ENCODE measurements at regions not wholly inside any gene's neighbourhood (a gene's known extent, or its start where the extent isn't known, plus 50 kb on each side); places are given as distances from the start of the nearest gene placed in this dataset.

GRCh38 chr3:99485286-99485685, 153.1 kb upstream of the COL8A1 start:
- Histone ChIP-seq H3K9me3 (ENCODE audit: low read depth, low read length, poor library complexity, severe bottlenecking) (peaks cover 28% of the 10 kb centered on the region), H3K4me3 (ENCODE audit: low read depth, low read length, poor library complexity, severe bottlenecking) (no peak overlapping the region), H3K36me3 (ENCODE audit: insufficient read depth, low read length, poor library complexity, severe bottlenecking) (no peaks in the 10 kb centered on the region), H3K27me3 (replicated peaks; ENCODE audit: insufficient read depth, low read depth, low read length, poor library complexity) (no peaks in the 10 kb centered on the region), H3K4me1 (ENCODE audit: insufficient read depth, low read length, poor library complexity, severe bottlenecking) (no peaks in the 10 kb centered on the region), H3K27ac (ENCODE audit: low read depth, low read length, poor library complexity, severe bottlenecking) (no peak overlapping the region)
- intact Hi-C loops (cut with micrococcal nuclease; ENCODE audit: unreplicated experiment) = no loop called here
- BruUV-seq (replicated peaks) = no TSS peak
- no peak for DNase-seq (ENCODE audit: low spot score)
- TF ChIP-seq, protein P1, sequence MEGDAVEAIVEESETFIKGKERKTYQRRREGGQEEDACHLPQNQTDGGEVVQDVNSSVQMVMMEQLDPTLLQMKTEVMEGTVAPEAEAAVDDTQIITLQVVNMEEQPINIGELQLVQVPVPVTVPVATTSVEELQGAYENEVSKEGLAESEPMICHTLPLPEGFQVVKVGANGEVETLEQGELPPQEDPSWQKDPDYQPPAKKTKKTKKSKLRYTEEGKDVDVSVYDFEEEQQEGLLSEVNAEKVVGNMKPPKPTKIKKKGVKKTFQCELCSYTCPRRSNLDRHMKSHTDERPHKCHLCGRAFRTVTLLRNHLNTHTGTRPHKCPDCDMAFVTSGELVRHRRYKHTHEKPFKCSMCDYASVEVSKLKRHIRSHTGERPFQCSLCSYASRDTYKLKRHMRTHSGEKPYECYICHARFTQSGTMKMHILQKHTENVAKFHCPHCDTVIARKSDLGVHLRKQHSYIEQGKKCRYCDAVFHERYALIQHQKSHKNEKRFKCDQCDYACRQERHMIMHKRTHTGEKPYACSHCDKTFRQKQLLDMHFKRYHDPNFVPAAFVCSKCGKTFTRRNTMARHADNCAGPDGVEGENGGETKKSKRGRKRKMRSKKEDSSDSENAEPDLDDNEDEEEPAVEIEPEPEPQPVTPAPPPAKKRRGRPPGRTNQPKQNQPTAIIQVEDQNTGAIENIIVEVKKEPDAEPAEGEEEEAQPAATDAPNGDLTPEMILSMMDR (conservative IDR thresholded peaks at IDR 0.05; ENCODE audit: low read depth, low read length) = no peak
- no peak for TF ChIP-seq EZH2 (IDR thresholded peaks at IDR 0.05; ENCODE audit: borderline replicate concordance, low read depth, low read length, poor library complexity, severe bottlenecking)
- CTCF ChIA-PET = no interaction called here
- POLR2A ChIA-PET (ENCODE audit: low non-redundant PET) = no interaction called here

GRCh38 chr3:99484871-99485270, 153.5 kb upstream of the COL8A1 start:
- no TSS peak for BruUV-seq (replicated peaks)
- POLR2A ChIA-PET (ENCODE audit: low non-redundant PET) = no interaction called here

DNA sequence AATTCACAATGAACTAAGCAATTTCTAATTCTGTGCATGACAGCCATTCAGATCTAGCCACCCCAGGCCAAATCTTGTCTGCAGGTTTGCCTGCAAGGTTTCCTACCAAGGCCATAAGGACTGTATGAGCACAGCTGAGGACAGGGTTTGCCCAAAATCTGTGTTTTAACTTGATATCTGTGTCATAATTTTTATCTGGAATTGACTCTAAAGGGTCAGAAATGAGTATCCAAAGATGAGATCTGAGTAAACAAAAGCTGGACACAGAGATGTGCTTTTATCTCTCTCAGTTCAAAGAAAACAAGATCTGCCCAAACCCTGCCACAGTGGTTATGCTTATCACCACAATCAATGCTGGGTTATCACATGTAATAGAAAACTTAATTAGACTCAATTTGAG, 154.6 kb upstream of the COL8A1 start:
- H3K4me3 ChIP-seq (ENCODE audit: low read depth, low read length, poor library complexity, severe bottlenecking) = no peak overlapping the region
- H3K9me3 ChIP-seq (ENCODE audit: low read depth, low read length, poor library complexity, severe bottlenecking) = peaks cover 22% of the 10 kb centered on the region
- no TSS peak for BruUV-seq (replicated peaks)
- intact Hi-C loops (cut with micrococcal nuclease; ENCODE audit: unreplicated experiment) = no loop called here
- CTCF ChIA-PET = interaction anchor here (0.6 kb wide), 1 partner anchor 658 kb away, joined by 5 read pairs; no protein-coding TSS in a partner anchor
- TF ChIP-seq EZH2 (IDR thresholded peaks at IDR 0.05; ENCODE audit: borderline replicate concordance, low read depth, low read length, poor library complexity, severe bottlenecking) = no peak
- TF ChIP-seq, protein P1 (conservative IDR thresholded peaks at IDR 0.05; ENCODE audit: low read depth, low read length) = no peak
- no peak for DNase-seq (ENCODE audit: low spot score)
- POLR2A ChIA-PET (ENCODE audit: low non-redundant PET) = no interaction called here
- H3K27ac ChIP-seq (ENCODE audit: low read depth, low read length, poor library complexity, severe bottlenecking) = no peak overlapping the region
- H3K27me3 ChIP-seq (replicated peaks; ENCODE audit: insufficient read depth, low read depth, low read length, poor library complexity) = no peaks in the 10 kb centered on the region
- H3K36me3 ChIP-seq (ENCODE audit: insufficient read depth, low read length, poor library complexity, severe bottlenecking) = no peaks in the 10 kb centered on the region
- H3K4me1 ChIP-seq (ENCODE audit: insufficient read depth, low read length, poor library complexity, severe bottlenecking) = no peaks in the 10 kb centered on the region

More at GRCh38 chr3:99484871-99485270, 153.5 kb upstream of the COL8A1 start:
- peak; percentile 64 for DNase-seq (ENCODE audit: low spot score)
- CTCF ChIA-PET = no interaction called here
- Histone ChIP-seq H3K9me3 (ENCODE audit: low read depth, low read length, poor library complexity, severe bottlenecking) (peaks cover 27% of the 10 kb centered on the region), H3K27me3 (replicated peaks; ENCODE audit: insufficient read depth, low read depth, low read length, poor library complexity) (no peaks in the 10 kb centered on the region), H3K4me3 (ENCODE audit: low read depth, low read length, poor library complexity, severe bottlenecking) (no peak overlapping the region), H3K4me1 (ENCODE audit: insufficient read depth, low read length, poor library complexity, severe bottlenecking) (no peaks in the 10 kb centered on the region), H3K36me3 (ENCODE audit: insufficient read depth, low read length, poor library complexity, severe bottlenecking) (no peaks in the 10 kb centered on the region), H3K27ac (ENCODE audit: low read depth, low read length, poor library complexity, severe bottlenecking) (no peak overlapping the region)
- TF ChIP-seq, protein P1 (conservative IDR thresholded peaks at IDR 0.05; ENCODE audit: low read depth, low read length) = no peak
- no peak for TF ChIP-seq EZH2 (IDR thresholded peaks at IDR 0.05; ENCODE audit: borderline replicate concordance, low read depth, low read length, poor library complexity, severe bottlenecking)
- intact Hi-C loops (cut with micrococcal nuclease; ENCODE audit: unreplicated experiment) = no loop called here
